ENCODE measurements at regions not wholly inside any gene's neighbourhood (a gene's known extent, or its start where the extent isn't known, plus 50 kb on each side); places are given as distances from the start of the nearest gene placed in this dataset.

DNA sequence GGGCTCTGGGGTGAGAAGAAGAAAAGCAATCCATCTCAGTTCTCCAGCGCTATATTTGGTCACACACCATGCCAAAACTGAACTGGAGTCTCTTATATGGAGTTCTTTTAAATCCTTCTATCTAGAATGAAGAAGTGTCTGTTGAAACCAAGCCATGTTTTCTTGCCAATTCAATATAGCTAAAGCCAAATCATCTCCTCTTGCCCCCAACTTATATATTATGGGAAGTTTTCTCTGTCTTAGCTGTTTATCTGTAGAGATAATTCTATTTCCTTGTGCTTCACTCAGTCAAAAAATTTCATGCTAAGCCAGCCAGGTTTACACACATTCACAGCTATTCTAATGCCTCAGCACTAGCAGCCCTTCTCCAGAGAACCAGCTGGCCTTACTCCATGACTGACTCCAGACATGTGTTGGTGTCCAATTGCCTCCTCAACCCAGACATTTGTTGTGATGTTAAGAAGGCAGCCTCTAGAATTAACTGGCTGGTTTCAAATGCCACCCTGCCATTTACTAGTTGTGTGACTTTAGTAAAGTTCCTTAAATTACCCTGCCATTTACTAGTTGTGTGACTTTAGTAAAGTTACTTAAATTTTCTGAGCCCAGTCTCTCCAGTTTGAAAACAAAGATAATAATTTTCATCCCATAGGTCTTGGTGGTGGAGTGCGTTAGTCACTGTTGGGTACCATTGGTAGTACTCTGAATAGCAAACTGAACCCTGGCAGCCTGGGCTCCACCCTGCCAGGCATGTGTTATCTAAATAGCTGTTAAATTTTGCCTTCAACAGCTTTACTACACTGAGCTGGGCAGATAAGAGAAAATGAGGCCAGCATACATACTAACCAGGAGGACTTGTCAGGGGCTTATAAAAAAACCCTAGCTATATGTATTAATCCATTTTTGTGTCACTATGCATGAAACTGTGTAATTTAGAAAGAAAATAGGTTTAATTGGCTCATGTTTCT, 525.1 kb downstream of the LMO7 start:
- TF ChIP-seq TCF7L2 (IDR thresholded peaks at IDR 0.05; ENCODE audit: low read depth, low read length): no peak
- no peak for TF ChIP-seq SIN3A (IDR thresholded peaks at IDR 0.05; ENCODE audit: borderline replicate concordance, insufficient read depth, low read depth, low read length)
- TF ChIP-seq, protein P1, sequence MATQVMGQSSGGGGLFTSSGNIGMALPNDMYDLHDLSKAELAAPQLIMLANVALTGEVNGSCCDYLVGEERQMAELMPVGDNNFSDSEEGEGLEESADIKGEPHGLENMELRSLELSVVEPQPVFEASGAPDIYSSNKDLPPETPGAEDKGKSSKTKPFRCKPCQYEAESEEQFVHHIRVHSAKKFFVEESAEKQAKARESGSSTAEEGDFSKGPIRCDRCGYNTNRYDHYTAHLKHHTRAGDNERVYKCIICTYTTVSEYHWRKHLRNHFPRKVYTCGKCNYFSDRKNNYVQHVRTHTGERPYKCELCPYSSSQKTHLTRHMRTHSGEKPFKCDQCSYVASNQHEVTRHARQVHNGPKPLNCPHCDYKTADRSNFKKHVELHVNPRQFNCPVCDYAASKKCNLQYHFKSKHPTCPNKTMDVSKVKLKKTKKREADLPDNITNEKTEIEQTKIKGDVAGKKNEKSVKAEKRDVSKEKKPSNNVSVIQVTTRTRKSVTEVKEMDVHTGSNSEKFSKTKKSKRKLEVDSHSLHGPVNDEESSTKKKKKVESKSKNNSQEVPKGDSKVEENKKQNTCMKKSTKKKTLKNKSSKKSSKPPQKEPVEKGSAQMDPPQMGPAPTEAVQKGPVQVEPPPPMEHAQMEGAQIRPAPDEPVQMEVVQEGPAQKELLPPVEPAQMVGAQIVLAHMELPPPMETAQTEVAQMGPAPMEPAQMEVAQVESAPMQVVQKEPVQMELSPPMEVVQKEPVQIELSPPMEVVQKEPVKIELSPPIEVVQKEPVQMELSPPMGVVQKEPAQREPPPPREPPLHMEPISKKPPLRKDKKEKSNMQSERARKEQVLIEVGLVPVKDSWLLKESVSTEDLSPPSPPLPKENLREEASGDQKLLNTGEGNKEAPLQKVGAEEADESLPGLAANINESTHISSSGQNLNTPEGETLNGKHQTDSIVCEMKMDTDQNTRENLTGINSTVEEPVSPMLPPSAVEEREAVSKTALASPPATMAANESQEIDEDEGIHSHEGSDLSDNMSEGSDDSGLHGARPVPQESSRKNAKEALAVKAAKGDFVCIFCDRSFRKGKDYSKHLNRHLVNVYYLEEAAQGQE (IDR thresholded peaks at IDR 0.05; ENCODE audit: insufficient read depth in 1 of 2, low read depth in 2 of 2, low read length in 1 of 2): no peak
- TF ChIP-seq POLR2AphosphoS5 (IDR thresholded peaks at IDR 0.05; ENCODE audit: low read depth, low read length): no peak
- TF ChIP-seq, protein P2, sequence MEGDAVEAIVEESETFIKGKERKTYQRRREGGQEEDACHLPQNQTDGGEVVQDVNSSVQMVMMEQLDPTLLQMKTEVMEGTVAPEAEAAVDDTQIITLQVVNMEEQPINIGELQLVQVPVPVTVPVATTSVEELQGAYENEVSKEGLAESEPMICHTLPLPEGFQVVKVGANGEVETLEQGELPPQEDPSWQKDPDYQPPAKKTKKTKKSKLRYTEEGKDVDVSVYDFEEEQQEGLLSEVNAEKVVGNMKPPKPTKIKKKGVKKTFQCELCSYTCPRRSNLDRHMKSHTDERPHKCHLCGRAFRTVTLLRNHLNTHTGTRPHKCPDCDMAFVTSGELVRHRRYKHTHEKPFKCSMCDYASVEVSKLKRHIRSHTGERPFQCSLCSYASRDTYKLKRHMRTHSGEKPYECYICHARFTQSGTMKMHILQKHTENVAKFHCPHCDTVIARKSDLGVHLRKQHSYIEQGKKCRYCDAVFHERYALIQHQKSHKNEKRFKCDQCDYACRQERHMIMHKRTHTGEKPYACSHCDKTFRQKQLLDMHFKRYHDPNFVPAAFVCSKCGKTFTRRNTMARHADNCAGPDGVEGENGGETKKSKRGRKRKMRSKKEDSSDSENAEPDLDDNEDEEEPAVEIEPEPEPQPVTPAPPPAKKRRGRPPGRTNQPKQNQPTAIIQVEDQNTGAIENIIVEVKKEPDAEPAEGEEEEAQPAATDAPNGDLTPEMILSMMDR (IDR thresholded peaks at IDR 0.05): no peak
- H3K9me3 ChIP-seq (ENCODE audit: control insufficient read depth, insufficient read depth, low read depth, low read length): no peaks in the 10 kb centered on the region
- ChIA-PET CTCF (no interaction called here), POLR2A (no interaction called here)
- intact Hi-C loops (cut with micrococcal nuclease; ENCODE audit: unreplicated experiment): no loop called here
- in situ Hi-C loops (cut with HindIII; ENCODE audit: low pct_unique_long_range_greater_than_20kb, low sequenced_read_pairs): no loop called here
- no peak for DNase-seq (ENCODE audit: low read depth, low spot score)
- no peak for ATAC-seq
- H3K27me3 ChIP-seq (ENCODE audit: control insufficient read depth, insufficient read depth, low read length): no peaks in the 10 kb centered on the region
- no TSS peak for BruUV-seq (replicated peaks)
- H3K4me3 ChIP-seq (ENCODE audit: low read depth in 2 of 2, low read length in 2 of 2): no peak overlapping the region
- H3K27ac ChIP-seq (ENCODE audit: low read length): no peak overlapping the region
- no peaks in the 10 kb centered on the region for H3K4me1 ChIP-seq (ENCODE audit: control insufficient read depth, insufficient read depth, low read length)
- no peaks in the 10 kb centered on the region for H3K36me3 ChIP-seq (ENCODE audit: control insufficient read depth, insufficient read depth, low read length)

DNA sequence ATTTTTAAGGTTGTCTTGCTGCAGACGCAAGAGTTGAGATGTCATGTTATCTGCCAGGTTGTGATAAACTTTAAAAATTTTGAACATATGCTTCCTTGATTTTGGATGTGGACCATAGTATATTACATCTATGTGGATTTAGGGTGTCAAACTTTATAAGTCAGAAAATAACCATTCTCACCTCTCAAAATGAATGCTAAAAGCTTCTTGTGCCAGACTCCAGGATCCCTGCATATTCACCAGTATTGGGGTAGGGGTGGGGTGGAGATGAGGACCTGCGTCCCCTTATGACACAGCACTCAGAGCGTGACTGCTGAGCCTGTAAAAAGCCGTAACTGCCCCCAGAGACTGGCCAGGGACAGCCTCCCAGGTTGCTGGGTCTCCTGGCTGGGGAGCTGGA, 524.4 kb downstream of the LMO7 start:
- H3K4me3 ChIP-seq (ENCODE audit: low read depth in 2 of 2, low read length in 2 of 2): no peak overlapping the region
- CTCF ChIA-PET: no interaction called here
- H3K27me3 ChIP-seq (ENCODE audit: control insufficient read depth, insufficient read depth, low read length): no peaks in the 10 kb centered on the region
- DNase-seq (ENCODE audit: low read depth, low spot score) (no peak), ATAC-seq (no peak)
- H3K9me3 ChIP-seq (ENCODE audit: control insufficient read depth, insufficient read depth, low read depth, low read length): no peaks in the 10 kb centered on the region
- no peak overlapping the region for H3K27ac ChIP-seq (ENCODE audit: low read length)
- H3K36me3 ChIP-seq (ENCODE audit: control insufficient read depth, insufficient read depth, low read length): no peaks in the 10 kb centered on the region
- in situ Hi-C loops (cut with HindIII; ENCODE audit: low pct_unique_long_range_greater_than_20kb, low sequenced_read_pairs): no loop called here
- POLR2A ChIA-PET: no interaction called here
- no peaks in the 10 kb centered on the region for H3K4me1 ChIP-seq (ENCODE audit: control insufficient read depth, insufficient read depth, low read length)
- intact Hi-C loops (cut with micrococcal nuclease; ENCODE audit: unreplicated experiment): no loop called here
- no TSS peak for BruUV-seq (replicated peaks)
- TF ChIP-seq SIN3A (IDR thresholded peaks at IDR 0.05; ENCODE audit: borderline replicate concordance, insufficient read depth, low read depth, low read length): no peak
- TF ChIP-seq, protein P2 (IDR thresholded peaks at IDR 0.05): no peak
- TF ChIP-seq TCF7L2 (IDR thresholded peaks at IDR 0.05; ENCODE audit: low read depth, low read length): no peak
- no peak for TF ChIP-seq POLR2AphosphoS5 (IDR thresholded peaks at IDR 0.05; ENCODE audit: low read depth, low read length)
- TF ChIP-seq, protein P1 (IDR thresholded peaks at IDR 0.05; ENCODE audit: insufficient read depth in 1 of 2, low read depth in 2 of 2, low read length in 1 of 2): no peak

Data from Panc1 (cell line).